ENCODE measurements at regions not wholly inside any gene's neighbourhood (a gene's known extent, or its start where the extent isn't known, plus 50 kb on each side); places are given as distances from the start of the nearest gene placed in this dataset.

- POLR2A ChIA-PET = no interaction called here
- H3K27me3 ChIP-seq (ENCODE audit: control insufficient read depth in 2 of 2, insufficient read depth in 2 of 2, low read length in 2 of 2) = peaks cover 0 to 8% of the 10 kb centered on the region in 2 experiments
- no peak overlapping the region for H3K27ac ChIP-seq (ENCODE audit: insufficient read depth, low read depth, low read length)
- H3K9me3 ChIP-seq (replicated peaks; ENCODE audit: control insufficient read depth, insufficient read depth, low read length) = no peaks in the 10 kb centered on the region
- intact Hi-C loops (cut with micrococcal nuclease) (no loop called here), dilution Hi-C loops (cut with MboI; ENCODE audit: extremely low pct_ligation_motif_present, low sequenced_read_pairs) (no loop called here)
- TF ChIP-seq POLR2AphosphoS5 (IDR thresholded peaks at IDR 0.05; ENCODE audit: insufficient read depth, low read depth, low read length) (no peak), JUN (IDR thresholded peaks at IDR 0.05; ENCODE audit: borderline replicate concordance, insufficient read depth, insufficient read length, low read depth) (no peak), MAX (IDR thresholded peaks at IDR 0.05; ENCODE audit: insufficient read depth, insufficient read length) (no peak), GATA2 (IDR thresholded peaks at IDR 0.05; ENCODE audit: insufficient read depth, insufficient read length, low read depth, low read length) (no peak), FOS (IDR thresholded peaks at IDR 0.05; ENCODE audit: borderline replicate concordance, insufficient read depth, low read length) (no peak), POLR2A (IDR thresholded peaks at IDR 0.05; ENCODE audit: low read depth, low read length) (no peak), EZH2 (IDR thresholded peaks at IDR 0.05; ENCODE audit: borderline replicate concordance, low read depth, low read length, severe bottlenecking) (no peak), CTCF (IDR thresholded peaks at IDR 0.05; ENCODE audit: extremely low read depth in 1 of 2, insufficient read depth in 1 of 2, low read depth in 1 of 2, low read length in 2 of 2) (no peak), MYC (IDR thresholded peaks at IDR 0.05; ENCODE audit: low read depth, low read length) (no peak)
- H4K20me1 ChIP-seq (replicated peaks; ENCODE audit: control insufficient read depth, extremely low read depth, insufficient read depth, low read length) = no peaks in the 10 kb centered on the region
- no peaks in the 10 kb centered on the region for H3K79me2 ChIP-seq (ENCODE audit: control insufficient read depth, insufficient read depth, low read length)
- no peaks in the 10 kb centered on the region for H3K4me1 ChIP-seq (ENCODE audit: control insufficient read depth, extremely low read depth, insufficient read depth, low read length)
- no peaks in the 10 kb centered on the region for H3K36me3 ChIP-seq (ENCODE audit: control insufficient read depth in 2 of 2, extremely low read depth in 1 of 2, insufficient read depth in 2 of 2, low read length in 2 of 2)
- FAIRE-seq = no peak
- BruUV-seq (replicated peaks) = no TSS peak
- no peak for DNase-seq (ENCODE audit: low read depth, low spot score)
- no peak overlapping the region for H3K4me2 ChIP-seq (ENCODE audit: insufficient read depth, low read length)
- no peak overlapping the region for H3K4me3 ChIP-seq (replicated peaks in 1 of 3; ENCODE audit: insufficient read depth in 1 of 3, low read depth in 1 of 3, low read length in 3 of 3)
- CTCF ChIA-PET = interaction anchor here (1.0 to 2.4 kb wide), 3 partner anchors 10 to 35 kb away, joined by 3 to 9 read pairs (median 3); no protein-coding TSS in a partner anchor
- no peaks in the 10 kb centered on the region for H3K9me1 ChIP-seq (replicated peaks; ENCODE audit: control insufficient read depth, extremely low read depth, insufficient read depth, low read length)
- no peak overlapping the region for H2AFZ ChIP-seq (ENCODE audit: low read depth, low read length)
- no peak overlapping the region for H3K9ac ChIP-seq (replicated peaks; ENCODE audit: extremely low read depth, insufficient read depth, low read length)
These were observed 126.3 kb upstream of the HEY2 start for GRCh38 chr6:125623085-125623484.

Data from endothelial cell of umbilical vein (primary cell).